GM12864 (cell line): ENCODE measurements at regions not wholly inside any gene's neighbourhood (a gene's known extent, or its start where the extent isn't known, plus 50 kb on each side); places are given as distances from the start of the nearest gene placed in this dataset.

Experiments used
- DNase-seq: peaks from one replicate; pipeline ENCODE4 v3.0.0-alpha.2; 2011; ENCODE audit warnings: low read depth
- H3K4me3 ChIP-seq: 2 replicates; pipeline ENCODE4 v1.5.1; 2011; ENCODE audit warnings: mild to moderate bottlenecking, low read depth, low read length, control low read depth
- CTCF ChIP-seq: IDR thresholded peaks from 2 replicates; pipeline ENCODE4 v1.5.1; 2011; ENCODE audit warnings: low read depth, mild to moderate bottlenecking, moderate library complexity, low read length, control low read depth, inconsistent platforms; ENCODE audit errors: missing control alignments

- no peak for TF ChIP-seq CTCF
- DNase-seq, result no peak
- H3K4me3 ChIP-seq, result no peak overlapping the region
Observed at GRCh38 chr13:62682788-62683187, 1267.1 kb upstream of the PCDH20 start.

GRCh38 chr13:62678039-62678438 is 1262.4 kb upstream of the PCDH20 start:
- no peak for DNase-seq
- H3K4me3 ChIP-seq, result no peak overlapping the region
- no peak for TF ChIP-seq CTCF

- TF ChIP-seq CTCF, result no peak
- no peak for DNase-seq
- H3K4me3 ChIP-seq, result no peak overlapping the region
Observed at GRCh38 chr13:62663767-62664166, 1248.1 kb upstream of the PCDH20 start.

- TF ChIP-seq CTCF, result no peak
Observed at GRCh38 chr13:62659365-62659764, 1243.7 kb upstream of the PCDH20 start.

GRCh38 chr13:62653371-62653770 is 1237.7 kb upstream of the PCDH20 start:
- no peak for DNase-seq
- H3K4me3 ChIP-seq, result no peak overlapping the region
- TF ChIP-seq CTCF, result no peak

More at GRCh38 chr13:62659365-62659764, 1243.7 kb upstream of the PCDH20 start:
- no peak for DNase-seq
- no peak overlapping the region for H3K4me3 ChIP-seq

GRCh38 chr13:62643799-62644524 is 1228.3 kb upstream of the PCDH20 start:
- no peak for TF ChIP-seq CTCF
- no peak for DNase-seq
- no peak overlapping the region for H3K4me3 ChIP-seq

- DNase-seq, result peak; percentile 13
- H3K4me3 ChIP-seq, result no peak overlapping the region
- no peak for TF ChIP-seq CTCF
Observed at GRCh38 chr13:62643007-62643483, 1227.4 kb upstream of the PCDH20 start.
